T-helper 2 cell (primary cell): ENCODE measurements at regions not wholly inside any gene's neighbourhood (a gene's known extent, or its start where the extent isn't known, plus 50 kb on each side); places are given as distances from the start of the nearest gene placed in this dataset.
A peak's percentile ranks its signal among the peaks of the same experiment; 100 is the strongest.
"Not testable (repeated sequence)": the region's sequence is repeated elsewhere in the genome, so short reads cannot be mapped to it uniquely, and the experiment has no call there.

ENCODE experiments used
- DNase-seq, 5 experiments: peaks; one replicate each; pipeline versions ENCODE4 v3.0.0 to v3.0.0-alpha.2; 2012 to 2022

- not testable (repeated sequence) for DNase-seq
Observed at GRCh38 chr9:91512235-91512634, 88.6 kb upstream of the NFIL3 start.

GRCh38 chr9:91503673-91504081 lies 80.0 kb upstream of the NFIL3 start:
- DNase-seq = no peak

- no peak for DNase-seq
Observed at GRCh38 chr9:91502913-91503672, 79.5 kb upstream of the NFIL3 start.

- no peak for DNase-seq
Observed at GRCh38 chr9:91502475-91502874, 78.8 kb upstream of the NFIL3 start.

GRCh38 chr9:91500509-91501014 lies 76.9 kb upstream of the NFIL3 start:
- DNase-seq = peak in 1 of 5 experiments; percentile 84

- no peak for DNase-seq
Observed at GRCh38 chr9:91496351-91496750, 72.7 kb upstream of the NFIL3 start.

- no peak for DNase-seq
Observed at GRCh38 chr9:91495450-91495849, 71.8 kb upstream of the NFIL3 start.

GRCh38 chr9:91494751-91495150 lies 71.1 kb upstream of the NFIL3 start:
- no peak for DNase-seq

- DNase-seq = no peak
Observed at GRCh38 chr9:91492237-91492636, 68.6 kb upstream of the NFIL3 start.

GRCh38 chr9:91491624-91492023 lies 68.0 kb upstream of the NFIL3 start:
- no peak for DNase-seq

GRCh38 chr9:91489361-91489899 lies 65.8 kb upstream of the NFIL3 start:
- DNase-seq = peak in 1 of 5 experiments; percentile 22

- no peak for DNase-seq
Observed at GRCh38 chr9:91488341-91488740, 64.7 kb upstream of the NFIL3 start.

- DNase-seq = no peak
Observed at GRCh38 chr9:91486699-91487497, 63.3 kb upstream of the NFIL3 start.

- no peak for DNase-seq
Observed at GRCh38 chr9:91485006-91485405, 61.4 kb upstream of the NFIL3 start.

GRCh38 chr9:91483835-91484234 lies 60.2 kb upstream of the NFIL3 start:
- no peak for DNase-seq

- no peak for DNase-seq
Observed at GRCh38 chr9:91483189-91483691, 59.6 kb upstream of the NFIL3 start.

- no peak for DNase-seq
Observed at GRCh38 chr9:91481972-91482371, 58.3 kb upstream of the NFIL3 start.

GRCh38 chr9:91477106-91477505 lies 53.5 kb upstream of the NFIL3 start:
- no peak for DNase-seq

- DNase-seq = no peak
Observed at GRCh38 chr9:91474656-91475055, 51.0 kb upstream of the NFIL3 start.
